ENCODE measurements at regions not wholly inside any gene's neighbourhood (a gene's known extent, or its start where the extent isn't known, plus 50 kb on each side); places are given as distances from the start of the nearest gene placed in this dataset.

GRCh38 chrX:150049647-150050046 is 111.4 kb upstream of the EOLA2 start:
- Histone ChIP-seq H3K36me3 (replicated peaks in 1 of 2; ENCODE audit: control insufficient read depth in 1 of 2, insufficient read depth in 2 of 2, low read length in 2 of 2) (no peaks in the 10 kb centered on the region), H3K9me3 (ENCODE audit: low read length) (no peaks in the 10 kb centered on the region), H3K27ac (ENCODE audit: extremely low read length, insufficient read depth, low read length) (no peak overlapping the region), H3K9ac (ENCODE audit: insufficient read depth, low read depth, low read length) (no peak overlapping the region), H2AFZ (ENCODE audit: low read length) (no peak overlapping the region), H3K4me1 (ENCODE audit: insufficient read depth, low read length) (no peaks in the 10 kb centered on the region), H3K79me2 (ENCODE audit: insufficient read depth, low read length) (no peaks in the 10 kb centered on the region), H4K20me1 (ENCODE audit: insufficient read depth, low read length) (no peaks in the 10 kb centered on the region), H3K4me3 (replicated peaks in 1 of 3; ENCODE audit: insufficient read depth in 1 of 3, low read depth in 2 of 3, low read length in 3 of 3) (no peak overlapping the region), H3K27me3 (ENCODE audit: control insufficient read depth in 1 of 2, insufficient read depth in 2 of 2, low read length in 2 of 2) (no peaks in the 10 kb centered on the region), H3K4me2 (ENCODE audit: low read depth, low read length) (no peak overlapping the region)
- FAIRE-seq = no peak
- ATAC-seq = no peak
- intact Hi-C loops (cut with micrococcal nuclease; ENCODE audit: unreplicated experiment) = loop anchor here (2.0 kb wide), 1 partner anchor 87 kb away; no protein-coding TSS in a partner anchor
- no peak for TF ChIP-seq MYNN (CRISPR knock-in tag; IDR thresholded peaks at IDR 0.05; ENCODE audit: low read depth)
- no peak for TF ChIP-seq PRPF4 (IDR thresholded peaks at IDR 0.05; ENCODE audit: low read depth, low read length, poor library complexity, severe bottlenecking)
- TF ChIP-seq ZBTB1 (CRISPR knock-in tag; IDR thresholded peaks at IDR 0.05; ENCODE audit: borderline replicate concordance) = no peak
- no peak for TF ChIP-seq ZFY (CRISPR knock-in tag; IDR thresholded peaks at IDR 0.05)
- no peak for TF ChIP-seq ATRX (CRISPR knock-in tag; IDR thresholded peaks at IDR 0.05; ENCODE audit: borderline replicate concordance)
- TF ChIP-seq, protein P1, sequence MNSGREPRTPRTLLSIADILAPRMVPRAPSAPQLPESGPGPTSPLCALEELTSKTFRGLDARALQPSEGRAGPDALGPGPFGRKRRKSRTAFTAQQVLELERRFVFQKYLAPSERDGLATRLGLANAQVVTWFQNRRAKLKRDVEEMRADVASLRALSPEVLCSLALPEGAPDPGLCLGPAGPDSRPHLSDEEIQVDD (CRISPR knock-in tag; IDR thresholded peaks at IDR 0.05; ENCODE audit: borderline replicate concordance) = no peak
- no peak for TF ChIP-seq NFE2L1 (CRISPR knock-in tag; IDR thresholded peaks at IDR 0.05; ENCODE audit: borderline replicate concordance)
- no peak for TF ChIP-seq ZNF34 (CRISPR knock-in tag; IDR thresholded peaks at IDR 0.05; ENCODE audit: borderline replicate concordance)
- TF ChIP-seq ZNF160 (CRISPR knock-in tag; IDR thresholded peaks at IDR 0.05) = no peak
- no peak for TF ChIP-seq DNMT3B (CRISPR knock-in tag; conservative IDR thresholded peaks at IDR 0.05)
- no peak for TF ChIP-seq SRSF1 (optimal IDR thresholded peaks at IDR 0.05; ENCODE audit: low read depth, low read length)
- no peak for TF ChIP-seq SMYD3 (CRISPR knock-in tag; IDR thresholded peaks at IDR 0.05)
- no TSS peak for BruUV-seq (replicated peaks)
- in situ Hi-C loops (cut with HindIII; ENCODE audit: extremely low pct_ligation_motif_present, low pct_unique_long_range_greater_than_20kb) = no loop called here
- no peak for DNase-seq (ENCODE audit: low spot score)
- WGBS (ENCODE audit: low lambda C conversion rate) = 10% methylated on average over 2 of the region's 2 CpGs
- ChIA-PET POLR2A (no interaction called here), CTCF (ENCODE audit: low intra/inter-chr PET ratio, low total read pairs) (no interaction called here)

All from HepG2 (cell line).